ENCODE measurements at regions not wholly inside any gene's neighbourhood (a gene's known extent, or its start where the extent isn't known, plus 50 kb on each side); places are given as distances from the start of the nearest gene placed in this dataset.
A peak's percentile ranks its signal among the peaks of the same experiment; 100 is the strongest.

GRCh38 chr1:87398641-87399040 is 70.0 kb downstream of the LMO4 start:
- TF ChIP-seq CTCF (conservative IDR thresholded peaks at IDR 0.05; ENCODE audit: control insufficient read depth, insufficient read depth, low read depth, low read length) = no peak
- H3K4me3 ChIP-seq (ENCODE audit: control insufficient read depth, low read depth, low read length) = no peak overlapping the region
- peak; percentile 92 for DNase-seq (ENCODE audit: low read depth)

- H3K4me3 ChIP-seq (ENCODE audit: control insufficient read depth, low read depth, low read length) = no peak overlapping the region
- peak; percentile 60 for DNase-seq (ENCODE audit: low read depth)
- no peak for TF ChIP-seq CTCF (conservative IDR thresholded peaks at IDR 0.05; ENCODE audit: control insufficient read depth, insufficient read depth, low read depth, low read length)
Measured at GRCh38 chr1:87399264-87399663, 70.6 kb downstream of the LMO4 start.

GRCh38 chr1:87399701-87400100 is 71.0 kb downstream of the LMO4 start:
- TF ChIP-seq CTCF (conservative IDR thresholded peaks at IDR 0.05; ENCODE audit: control insufficient read depth, insufficient read depth, low read depth, low read length) = no peak
- no peak overlapping the region for H3K4me3 ChIP-seq (ENCODE audit: control insufficient read depth, low read depth, low read length)
- no peak for DNase-seq (ENCODE audit: low read depth)

- H3K4me3 ChIP-seq (ENCODE audit: control insufficient read depth, low read depth, low read length) = no peak overlapping the region
- TF ChIP-seq CTCF (conservative IDR thresholded peaks at IDR 0.05; ENCODE audit: control insufficient read depth, insufficient read depth, low read depth, low read length) = no peak
- DNase-seq (ENCODE audit: low read depth) = no peak
Measured at GRCh38 chr1:87400813-87401212, 72.1 kb downstream of the LMO4 start.

GRCh38 chr1:87402241-87403002 is 73.7 kb downstream of the LMO4 start:
- TF ChIP-seq CTCF (conservative IDR thresholded peaks at IDR 0.05; ENCODE audit: control insufficient read depth, insufficient read depth, low read depth, low read length) = no peak
- peak; percentile 97 for DNase-seq (ENCODE audit: low read depth)

GRCh38 chr1:87403061-87403820 is 74.6 kb downstream of the LMO4 start:
- no peak overlapping the region for H3K4me3 ChIP-seq (ENCODE audit: control insufficient read depth, low read depth, low read length)
- peak; percentile 43 for DNase-seq (ENCODE audit: low read depth)
- no peak for TF ChIP-seq CTCF (conservative IDR thresholded peaks at IDR 0.05; ENCODE audit: control insufficient read depth, insufficient read depth, low read depth, low read length)

More at GRCh38 chr1:87402241-87403002, 73.7 kb downstream of the LMO4 start:
- H3K4me3 ChIP-seq (ENCODE audit: control insufficient read depth, low read depth, low read length) = no peak overlapping the region

All from fibroblast of mammary gland (primary cell).